Panc1 (cell line): ENCODE measurements at regions not wholly inside any gene's neighbourhood (a gene's known extent, or its start where the extent isn't known, plus 50 kb on each side); places are given as distances from the start of the nearest gene placed in this dataset.

Experiments
- SIN3A ChIP-seq: IDR thresholded peaks from 2 replicates; pipeline ENCODE4 v1.6.1; 2012; ENCODE audit warnings: low read depth, mild to moderate bottlenecking, low read length, moderate library complexity, borderline replicate concordance; ENCODE audit not compliant: insufficient read depth
- TCF7L2 ChIP-seq: IDR thresholded peaks from 2 replicates; pipeline ENCODE4 v1.6.1; 2011; ENCODE audit warnings: mild to moderate bottlenecking, low read depth, low read length, inconsistent platforms
- TF ChIP-seq, protein P1 (sequence below): fragments of 450-650 bp; IDR thresholded peaks from 2 replicates; pipeline ENCODE4 v1.5.1; 2017; ENCODE audit warnings: mild to moderate bottlenecking
- TF ChIP-seq, protein P2 (sequence below), 2 experiments: IDR thresholded peaks; 2 replicates each; pipeline ENCODE4 v1.6.1; 2011 to 2012; ENCODE audit warnings: low read depth in 2 of 2, control low read depth in 1 of 2, low read length in 1 of 2, mild to moderate bottlenecking in 1 of 2, moderate library complexity in 1 of 2; ENCODE audit not compliant: insufficient read depth in 1 of 2

DNA sequence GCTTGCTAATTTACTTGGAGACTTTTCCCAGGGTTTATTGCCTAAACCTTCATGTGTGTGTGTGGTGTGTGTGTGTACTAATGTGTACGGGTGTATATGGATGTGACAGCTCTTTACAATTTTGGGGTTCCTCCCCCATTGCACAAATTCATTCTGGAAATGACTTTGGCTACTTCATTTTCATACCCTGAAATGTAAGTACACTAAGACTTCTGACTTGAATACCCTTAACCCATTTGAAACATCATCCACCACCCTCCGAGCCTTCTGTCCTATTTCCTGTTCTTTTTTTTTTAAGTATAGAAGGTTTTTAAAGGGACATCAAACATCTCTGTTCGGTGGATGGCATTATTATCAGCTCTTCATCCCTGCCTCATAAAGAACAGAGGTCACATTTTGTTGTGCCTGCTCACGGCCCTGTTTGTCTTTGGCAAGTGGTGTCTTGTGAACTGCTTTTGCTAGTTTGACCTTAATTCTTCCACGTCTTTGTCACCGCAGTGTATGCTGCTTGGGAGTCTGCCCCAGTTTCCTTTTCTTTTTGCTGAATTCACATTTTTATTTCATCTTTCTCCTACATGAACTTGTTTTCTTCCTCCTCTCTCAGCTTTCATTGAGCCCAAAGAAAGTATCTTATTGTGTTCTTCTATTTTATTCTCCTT, 228.3 kb downstream of the FOXO1 start:
- TF ChIP-seq, protein P1, sequence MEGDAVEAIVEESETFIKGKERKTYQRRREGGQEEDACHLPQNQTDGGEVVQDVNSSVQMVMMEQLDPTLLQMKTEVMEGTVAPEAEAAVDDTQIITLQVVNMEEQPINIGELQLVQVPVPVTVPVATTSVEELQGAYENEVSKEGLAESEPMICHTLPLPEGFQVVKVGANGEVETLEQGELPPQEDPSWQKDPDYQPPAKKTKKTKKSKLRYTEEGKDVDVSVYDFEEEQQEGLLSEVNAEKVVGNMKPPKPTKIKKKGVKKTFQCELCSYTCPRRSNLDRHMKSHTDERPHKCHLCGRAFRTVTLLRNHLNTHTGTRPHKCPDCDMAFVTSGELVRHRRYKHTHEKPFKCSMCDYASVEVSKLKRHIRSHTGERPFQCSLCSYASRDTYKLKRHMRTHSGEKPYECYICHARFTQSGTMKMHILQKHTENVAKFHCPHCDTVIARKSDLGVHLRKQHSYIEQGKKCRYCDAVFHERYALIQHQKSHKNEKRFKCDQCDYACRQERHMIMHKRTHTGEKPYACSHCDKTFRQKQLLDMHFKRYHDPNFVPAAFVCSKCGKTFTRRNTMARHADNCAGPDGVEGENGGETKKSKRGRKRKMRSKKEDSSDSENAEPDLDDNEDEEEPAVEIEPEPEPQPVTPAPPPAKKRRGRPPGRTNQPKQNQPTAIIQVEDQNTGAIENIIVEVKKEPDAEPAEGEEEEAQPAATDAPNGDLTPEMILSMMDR = no peak
- no peak for TF ChIP-seq TCF7L2
- no peak for TF ChIP-seq SIN3A
- TF ChIP-seq, protein P2, sequence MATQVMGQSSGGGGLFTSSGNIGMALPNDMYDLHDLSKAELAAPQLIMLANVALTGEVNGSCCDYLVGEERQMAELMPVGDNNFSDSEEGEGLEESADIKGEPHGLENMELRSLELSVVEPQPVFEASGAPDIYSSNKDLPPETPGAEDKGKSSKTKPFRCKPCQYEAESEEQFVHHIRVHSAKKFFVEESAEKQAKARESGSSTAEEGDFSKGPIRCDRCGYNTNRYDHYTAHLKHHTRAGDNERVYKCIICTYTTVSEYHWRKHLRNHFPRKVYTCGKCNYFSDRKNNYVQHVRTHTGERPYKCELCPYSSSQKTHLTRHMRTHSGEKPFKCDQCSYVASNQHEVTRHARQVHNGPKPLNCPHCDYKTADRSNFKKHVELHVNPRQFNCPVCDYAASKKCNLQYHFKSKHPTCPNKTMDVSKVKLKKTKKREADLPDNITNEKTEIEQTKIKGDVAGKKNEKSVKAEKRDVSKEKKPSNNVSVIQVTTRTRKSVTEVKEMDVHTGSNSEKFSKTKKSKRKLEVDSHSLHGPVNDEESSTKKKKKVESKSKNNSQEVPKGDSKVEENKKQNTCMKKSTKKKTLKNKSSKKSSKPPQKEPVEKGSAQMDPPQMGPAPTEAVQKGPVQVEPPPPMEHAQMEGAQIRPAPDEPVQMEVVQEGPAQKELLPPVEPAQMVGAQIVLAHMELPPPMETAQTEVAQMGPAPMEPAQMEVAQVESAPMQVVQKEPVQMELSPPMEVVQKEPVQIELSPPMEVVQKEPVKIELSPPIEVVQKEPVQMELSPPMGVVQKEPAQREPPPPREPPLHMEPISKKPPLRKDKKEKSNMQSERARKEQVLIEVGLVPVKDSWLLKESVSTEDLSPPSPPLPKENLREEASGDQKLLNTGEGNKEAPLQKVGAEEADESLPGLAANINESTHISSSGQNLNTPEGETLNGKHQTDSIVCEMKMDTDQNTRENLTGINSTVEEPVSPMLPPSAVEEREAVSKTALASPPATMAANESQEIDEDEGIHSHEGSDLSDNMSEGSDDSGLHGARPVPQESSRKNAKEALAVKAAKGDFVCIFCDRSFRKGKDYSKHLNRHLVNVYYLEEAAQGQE (IDR thresholded peaks at IDR 0.05; ENCODE audit: insufficient read depth in 1 of 2, low read depth in 2 of 2, low read length in 1 of 2) = no peak
